ENCODE measurements at regions not wholly inside any gene's neighbourhood (a gene's known extent, or its start where the extent isn't known, plus 50 kb on each side); places are given as distances from the start of the nearest gene placed in this dataset.
A peak's percentile ranks its signal among the peaks of the same experiment; 100 is the strongest.
"Not testable (repeated sequence)": the region's sequence is repeated elsewhere in the genome, so short reads cannot be mapped to it uniquely, and the experiment has no call there.

DNA sequence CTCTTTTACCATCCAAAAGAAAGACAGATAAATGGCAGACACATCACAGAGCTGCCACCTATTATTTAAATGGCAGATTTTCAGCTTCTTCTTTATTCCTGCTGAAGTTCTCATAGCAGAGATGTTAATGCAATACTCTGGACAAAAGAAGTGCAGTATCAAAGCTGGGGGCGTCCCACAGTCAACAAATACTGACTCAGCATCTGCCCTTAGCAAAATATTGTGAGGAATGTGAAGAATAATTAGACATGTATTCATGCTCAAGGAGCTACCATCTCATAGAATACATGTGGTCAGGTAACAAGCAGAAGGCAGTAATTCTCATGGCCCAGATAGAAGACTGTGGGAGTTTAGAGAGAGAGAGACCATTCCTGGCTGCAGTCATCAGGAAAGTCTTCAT lies 108.0 kb upstream of the TANK start:
- DNase-seq (ENCODE audit: extremely low read depth in 1 of 11, low read depth in 9 of 11, low spot score in 4 of 11): no peak

DNA sequence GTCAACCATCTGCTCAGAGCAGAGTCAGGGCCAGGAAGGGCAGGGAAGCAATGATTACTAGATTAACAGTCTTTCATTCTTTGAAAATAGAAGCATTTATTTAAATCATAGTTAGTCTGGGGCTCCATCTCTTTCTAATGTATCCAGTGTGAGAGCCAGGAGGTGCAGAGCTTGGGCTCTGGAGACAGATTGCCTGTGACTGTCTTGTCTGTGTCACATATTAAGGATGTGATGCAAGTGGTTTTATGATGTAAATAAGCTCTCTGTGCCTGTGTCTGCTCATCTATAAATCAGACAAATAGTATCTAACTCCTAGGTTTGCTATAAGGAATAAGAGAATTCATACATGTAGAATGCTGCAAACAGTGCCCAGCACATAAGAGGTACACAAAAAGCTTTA lies 104.9 kb upstream of the TANK start:
- no peak for DNase-seq (ENCODE audit: extremely low read depth in 1 of 11, low read depth in 9 of 11, low spot score in 4 of 11)

DNA sequence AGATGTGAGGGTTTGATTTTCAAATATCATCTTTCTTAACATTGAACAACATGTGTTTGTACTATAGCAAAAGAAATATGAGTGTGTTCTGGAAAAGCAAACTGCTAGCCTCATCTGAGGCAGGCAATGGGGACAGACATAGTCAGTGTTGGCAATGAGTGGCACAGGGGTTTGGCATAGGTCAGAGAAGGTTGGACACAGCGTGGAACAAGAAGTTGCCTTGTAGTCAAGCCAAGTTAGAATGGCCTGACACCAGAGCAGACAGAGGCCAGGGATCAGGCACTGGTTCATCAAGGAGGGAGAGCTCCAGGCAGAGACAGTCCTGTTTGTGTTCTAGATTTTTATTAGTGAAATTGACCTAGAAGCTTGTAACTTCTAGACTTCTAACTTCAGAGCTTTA lies 100.8 kb upstream of the TANK start:
- DNase-seq (ENCODE audit: extremely low read depth in 1 of 11, low read depth in 9 of 11, low spot score in 4 of 11): no peak

DNA sequence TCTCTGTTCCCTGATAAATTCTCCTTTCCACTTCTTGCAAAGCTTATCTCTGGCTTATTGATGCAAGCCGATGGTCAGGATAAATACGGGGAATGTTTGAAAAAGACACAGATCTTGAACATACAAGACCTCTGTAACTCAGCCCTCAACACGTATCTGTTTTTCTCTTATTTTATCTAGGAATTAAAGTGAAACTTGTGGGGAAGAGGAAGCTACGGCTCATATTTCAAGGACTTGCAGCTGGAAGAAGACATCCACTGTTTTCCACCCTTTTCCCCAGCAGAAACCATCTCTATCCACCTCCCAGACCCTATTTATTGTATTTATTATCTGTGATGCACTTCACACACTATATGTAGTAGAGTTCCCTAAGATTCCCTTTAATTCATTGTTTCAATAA lies 98.4 kb upstream of the TANK start:
- no peak for DNase-seq (ENCODE audit: extremely low read depth in 1 of 11, low read depth in 9 of 11, low spot score in 4 of 11)

DNA sequence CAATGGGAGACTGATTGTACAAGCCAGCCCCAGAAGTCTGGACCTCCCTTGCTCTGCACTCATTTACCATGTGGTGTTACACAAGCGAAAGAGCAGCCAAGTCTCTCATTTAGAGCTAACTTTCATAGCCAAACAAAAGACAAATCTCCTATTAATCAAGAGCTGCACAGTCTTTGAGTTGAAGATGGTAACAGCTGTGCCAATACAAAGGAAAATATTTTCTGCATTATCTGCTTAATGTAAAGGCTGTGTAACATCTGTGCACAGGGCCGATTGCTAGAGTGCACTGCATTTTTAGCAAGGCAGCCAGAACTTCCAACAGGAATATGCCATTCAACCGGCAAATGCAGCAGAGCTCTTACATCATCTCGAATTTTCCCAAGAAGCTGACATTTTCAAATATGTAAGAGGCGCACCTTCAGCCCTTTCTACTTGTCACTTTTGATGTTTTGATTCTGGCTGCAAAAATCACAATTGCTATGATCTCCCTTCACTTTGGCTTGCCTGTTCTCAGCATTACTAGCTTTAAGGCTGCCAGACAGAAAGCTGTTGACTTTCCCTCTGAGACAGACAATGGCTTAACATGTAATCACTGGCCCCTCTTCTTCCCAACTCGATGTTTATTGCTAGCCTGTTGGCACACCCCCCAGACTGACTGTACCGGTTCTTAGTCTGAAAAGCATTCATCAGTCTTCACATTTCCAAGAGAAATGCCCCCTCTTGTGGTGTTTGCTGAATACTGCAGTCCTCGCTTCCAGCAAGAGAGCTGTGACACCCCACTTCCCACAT lies 96.9 kb upstream of the TANK start:
- DNase-seq (ENCODE audit: extremely low read depth in 1 of 11, low read depth in 9 of 11, low spot score in 4 of 11): peak; percentile 24 to 83 (median 63)

DNA sequence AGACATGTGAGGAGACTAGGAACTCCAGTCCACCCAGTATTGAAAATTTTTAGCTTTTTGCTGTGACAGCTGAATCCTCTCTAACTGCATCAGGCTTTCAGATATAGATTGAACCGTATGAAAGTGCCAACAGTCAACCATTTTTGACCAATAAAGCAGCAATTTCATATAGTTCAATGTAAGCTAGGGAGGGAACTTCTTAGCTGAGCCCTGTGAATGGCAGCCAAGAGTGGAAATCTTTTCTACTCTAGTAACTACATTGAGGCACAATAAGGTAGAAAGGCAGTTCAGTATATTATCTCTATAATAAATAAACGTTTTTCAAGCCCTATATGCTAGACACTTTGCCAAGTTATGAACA lies 96.3 kb upstream of the TANK start:
- DNase-seq (ENCODE audit: extremely low read depth in 1 of 11, low read depth in 9 of 11, low spot score in 4 of 11): no peak

DNA sequence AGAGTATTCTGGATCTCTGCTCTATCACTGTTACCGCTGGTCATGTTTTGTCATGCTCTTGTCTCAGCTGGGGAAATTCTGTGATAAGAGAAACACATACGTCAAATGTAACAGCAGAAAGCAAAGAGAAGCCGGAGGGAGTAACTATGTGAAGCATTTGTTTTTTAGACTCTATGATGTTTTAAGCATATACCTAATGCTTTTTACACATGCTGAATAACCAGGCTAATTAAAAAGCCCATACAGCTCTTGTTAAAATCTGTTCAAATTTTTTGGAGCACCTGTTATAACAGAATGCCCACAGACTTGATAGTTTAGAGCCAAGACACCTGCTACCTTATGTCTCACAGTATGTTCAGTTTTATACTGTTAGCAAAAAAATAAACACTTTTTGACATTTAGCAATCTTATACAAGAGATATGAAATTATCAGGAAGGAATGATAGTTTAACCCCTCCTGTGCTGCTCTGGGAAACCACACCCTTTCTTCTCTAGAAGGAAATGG lies 92.3 kb upstream of the TANK start:
- DNase-seq (ENCODE audit: extremely low read depth in 1 of 11, low read depth in 9 of 11, low spot score in 4 of 11): no peak

DNA sequence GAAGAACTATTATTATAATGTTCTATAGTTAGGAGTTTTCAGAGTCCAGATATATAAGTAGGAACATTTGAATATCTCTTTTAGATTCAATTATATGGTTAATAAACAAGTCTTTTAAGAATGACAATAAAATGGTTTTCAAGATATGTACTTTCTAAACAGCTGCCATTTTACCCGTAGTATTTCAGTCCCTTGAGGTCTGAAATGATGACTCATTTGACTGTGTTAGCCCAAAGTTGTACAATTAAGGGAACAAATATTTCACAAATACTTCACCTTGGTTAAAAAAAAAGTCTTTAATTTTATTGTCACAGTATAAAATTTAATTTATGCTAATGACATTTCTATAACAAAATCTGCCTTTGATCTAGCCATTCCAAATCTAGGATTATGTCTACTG lies 91.6 kb upstream of the TANK start:
- DNase-seq (ENCODE audit: extremely low read depth in 1 of 11, low read depth in 9 of 11, low spot score in 4 of 11): no peak

DNA sequence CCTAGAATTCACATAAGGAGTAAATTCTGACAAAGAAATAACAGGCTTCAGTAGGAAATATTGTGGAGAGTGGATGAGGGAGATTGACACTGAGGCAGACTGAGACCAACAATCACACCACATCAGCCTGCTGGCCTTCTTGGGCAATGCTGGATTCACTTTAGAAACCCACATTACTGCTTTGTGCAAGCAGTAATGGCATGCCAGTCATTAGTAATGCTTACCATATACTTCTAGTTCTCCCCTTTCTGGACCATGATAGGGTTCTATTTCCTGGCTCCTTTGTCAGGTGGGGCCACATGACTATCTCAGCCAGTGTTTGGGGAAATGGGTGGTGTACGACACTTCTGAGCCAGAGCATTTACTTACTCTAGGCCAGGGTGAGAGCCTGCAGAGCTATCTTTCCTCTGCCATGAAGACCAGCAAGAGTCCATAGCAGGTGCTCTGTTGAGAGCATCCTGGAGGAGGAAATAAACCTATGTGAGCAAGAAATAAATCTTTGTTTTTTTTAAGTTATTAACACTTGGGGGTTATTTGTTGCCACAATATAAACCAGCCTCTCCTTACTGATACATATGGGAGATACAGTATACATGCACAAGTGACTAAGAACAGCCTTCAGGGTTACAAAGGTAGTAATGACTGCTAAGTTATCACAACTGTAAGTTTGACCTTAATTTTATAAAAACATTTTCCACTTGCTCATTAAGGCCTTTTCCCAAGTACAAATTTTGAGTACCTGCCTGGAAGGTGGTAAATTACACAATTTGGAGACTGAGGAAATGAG lies 89.3 kb upstream of the TANK start:
- no peak for DNase-seq (ENCODE audit: extremely low read depth in 1 of 11, low read depth in 9 of 11, low spot score in 4 of 11)

DNA sequence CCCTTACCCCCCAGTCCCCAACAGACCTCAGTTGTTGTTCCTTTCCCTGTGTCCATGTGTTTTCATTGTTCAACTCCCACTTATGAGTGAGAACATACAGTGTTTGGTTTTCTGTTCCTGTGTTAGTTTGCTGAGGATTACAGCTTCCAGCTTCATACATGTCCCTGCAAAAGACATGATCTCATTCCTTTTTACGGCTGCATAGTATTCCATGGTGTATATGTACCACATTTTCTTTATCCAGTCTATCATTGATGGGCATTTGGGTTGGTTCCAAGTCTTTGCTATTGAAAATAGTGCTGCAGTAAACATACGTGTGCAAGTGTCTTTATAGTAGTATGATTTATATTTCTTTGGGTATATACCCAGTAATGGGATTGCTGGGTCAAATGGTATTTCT lies 87.8 kb upstream of the TANK start:
- not testable (repeated sequence) for DNase-seq (ENCODE audit: extremely low read depth in 1 of 11, low read depth in 9 of 11, low spot score in 4 of 11)

DNA sequence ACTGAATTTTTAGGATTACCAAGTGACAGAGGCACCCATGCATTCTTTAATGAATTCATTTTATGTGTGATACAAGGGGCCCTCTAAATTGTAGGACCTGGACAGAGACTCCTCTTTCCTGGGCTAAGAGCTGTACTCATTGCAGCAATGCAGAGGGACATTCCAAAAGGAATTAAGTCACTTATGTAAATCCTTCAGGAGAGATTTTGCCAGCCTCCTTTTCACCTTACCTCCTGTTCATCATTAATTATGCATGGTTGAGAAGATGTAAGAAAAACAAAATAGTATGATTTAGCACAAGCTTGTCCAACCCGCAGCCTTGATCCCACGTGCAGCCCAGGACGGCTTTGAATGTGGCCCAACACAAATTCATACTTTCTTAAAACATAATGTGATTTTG lies 84.5 kb upstream of the TANK start:
- DNase-seq (ENCODE audit: extremely low read depth in 1 of 11, low read depth in 9 of 11, low spot score in 4 of 11): no peak

DNA sequence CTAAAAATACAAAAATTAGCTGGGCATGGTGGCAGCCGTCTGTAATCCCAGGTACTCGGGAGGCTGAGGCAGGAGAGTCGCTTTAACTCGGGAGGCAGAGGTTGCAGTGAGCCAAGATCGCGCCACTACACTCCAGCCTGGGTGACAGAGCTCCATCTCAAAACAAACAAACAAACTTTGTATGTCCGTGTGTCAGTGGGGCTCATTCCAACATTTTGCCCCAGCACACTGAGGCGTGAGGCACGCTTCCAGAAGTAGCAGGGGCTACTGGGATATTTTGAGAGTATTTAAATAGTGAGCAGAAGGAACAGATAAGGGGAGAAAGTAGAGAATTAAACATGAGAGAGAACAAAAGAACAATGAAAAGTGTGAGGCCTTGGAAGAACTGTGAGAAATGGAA lies 83.3 kb upstream of the TANK start:
- DNase-seq (ENCODE audit: extremely low read depth in 1 of 11, low read depth in 9 of 11, low spot score in 4 of 11): no peak

DNA sequence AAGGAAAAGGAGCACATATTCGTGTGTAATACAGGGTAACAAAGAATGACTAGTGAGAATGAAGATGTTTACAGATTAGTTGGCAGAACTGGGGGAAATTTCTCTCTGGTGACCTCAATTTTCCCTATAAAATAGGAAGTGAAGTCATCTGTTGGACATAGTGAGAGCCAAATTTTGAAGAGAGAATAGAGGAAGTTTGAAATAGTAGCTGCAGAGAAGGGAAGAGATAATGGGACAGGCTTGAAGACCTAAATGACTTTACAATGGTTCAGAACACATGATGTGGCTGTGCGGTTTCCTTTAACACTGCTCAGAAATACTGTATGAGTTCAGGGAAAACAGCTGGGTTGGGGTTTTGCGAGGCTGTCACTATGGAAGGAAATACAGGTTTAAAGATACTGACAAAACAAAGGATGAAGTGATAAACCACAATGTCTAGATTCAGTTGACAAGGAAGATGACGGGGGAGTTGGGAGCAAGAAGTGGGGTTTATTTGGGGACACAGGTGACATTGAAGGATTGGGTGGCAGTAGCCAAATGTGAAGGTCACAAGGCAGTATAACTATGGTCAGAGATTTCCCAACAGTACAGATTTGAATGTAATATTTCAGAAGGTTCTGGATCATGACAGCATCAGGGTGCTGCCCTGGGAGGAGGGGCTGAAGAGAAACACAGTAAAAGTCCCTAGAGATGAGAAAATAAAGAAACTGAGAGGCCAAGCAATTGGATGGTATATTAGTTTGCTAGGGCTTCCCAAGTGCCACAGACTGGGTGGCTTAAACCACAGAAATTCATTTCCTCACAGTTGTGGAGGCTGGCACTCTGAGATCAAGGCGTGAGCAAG lies 82.6 kb upstream of the TANK start:
- no peak for DNase-seq (ENCODE audit: extremely low read depth in 1 of 11, low read depth in 9 of 11, low spot score in 4 of 11)

DNA sequence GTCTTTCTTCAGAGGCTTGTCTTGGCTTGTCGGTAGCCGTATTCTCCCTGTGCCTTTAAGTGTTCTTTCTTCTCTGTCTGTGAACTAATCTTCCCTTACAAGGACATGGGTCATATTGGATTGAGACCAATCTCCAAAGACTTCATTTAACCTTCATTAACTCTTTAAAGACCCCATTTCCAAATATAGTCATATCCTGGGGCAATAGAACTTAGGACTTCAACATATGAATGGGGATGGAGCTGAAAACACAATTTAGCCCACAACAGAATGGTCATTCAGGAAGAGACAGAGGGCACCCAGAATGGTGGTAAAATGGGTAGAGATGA lies 82.1 kb upstream of the TANK start:
- DNase-seq (ENCODE audit: extremely low read depth in 1 of 11, low read depth in 9 of 11, low spot score in 4 of 11): no peak

DNA sequence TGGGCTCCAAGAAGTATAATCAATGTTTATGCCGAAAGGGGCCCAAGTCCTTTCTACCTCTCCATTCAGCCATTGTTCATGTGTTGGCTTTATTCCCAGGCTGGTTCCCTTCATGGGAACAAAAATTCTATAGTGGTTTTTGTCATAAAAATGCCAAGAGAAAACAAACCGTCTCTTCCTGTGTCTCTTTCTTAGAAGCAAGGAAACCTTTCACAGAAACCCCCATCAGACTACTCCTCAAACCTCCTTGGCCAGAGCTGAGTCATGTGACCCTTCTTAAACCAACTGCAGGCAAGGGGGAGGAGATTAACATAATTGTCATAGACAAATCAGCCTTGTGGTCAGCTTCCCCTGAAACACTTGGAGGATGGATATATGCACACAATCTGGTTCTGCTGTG lies 75.1 kb upstream of the TANK start:
- no peak for DNase-seq (ENCODE audit: extremely low read depth in 1 of 11, low read depth in 9 of 11, low spot score in 4 of 11)

DNA sequence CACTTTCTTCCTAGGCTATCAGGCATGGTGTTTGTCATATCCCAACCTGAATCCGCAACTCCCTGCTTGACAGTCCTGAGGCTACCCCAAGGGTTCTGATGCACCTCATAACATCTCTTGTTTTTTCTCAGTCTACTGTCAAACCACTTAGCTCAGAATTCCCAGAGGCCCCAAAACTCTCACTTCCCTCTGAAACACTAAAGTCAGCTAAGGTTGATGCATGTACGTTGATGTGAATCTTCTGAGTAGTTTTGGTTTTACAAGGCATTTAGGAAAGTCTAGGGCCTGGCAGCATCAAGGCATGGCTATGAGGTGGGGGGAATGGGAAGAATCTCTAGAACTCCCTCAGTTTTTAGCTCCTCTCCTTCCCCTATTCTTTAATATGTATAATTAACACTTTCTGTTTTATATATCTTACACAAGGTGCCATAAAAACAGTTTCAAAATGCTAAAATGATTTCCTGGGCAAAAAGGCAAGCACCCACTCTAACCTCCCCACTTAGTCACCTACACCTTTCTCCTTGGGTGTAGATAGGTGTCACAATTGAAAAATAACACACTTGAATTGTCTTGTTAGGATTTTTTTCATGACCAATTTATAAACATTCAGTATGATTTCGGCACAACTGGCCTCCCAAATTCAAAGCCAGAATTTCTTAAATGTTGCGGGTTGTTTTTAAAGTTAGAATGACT lies 71.4 kb upstream of the TANK start:
- no peak for DNase-seq (ENCODE audit: extremely low read depth in 1 of 11, low read depth in 9 of 11, low spot score in 4 of 11)

DNA sequence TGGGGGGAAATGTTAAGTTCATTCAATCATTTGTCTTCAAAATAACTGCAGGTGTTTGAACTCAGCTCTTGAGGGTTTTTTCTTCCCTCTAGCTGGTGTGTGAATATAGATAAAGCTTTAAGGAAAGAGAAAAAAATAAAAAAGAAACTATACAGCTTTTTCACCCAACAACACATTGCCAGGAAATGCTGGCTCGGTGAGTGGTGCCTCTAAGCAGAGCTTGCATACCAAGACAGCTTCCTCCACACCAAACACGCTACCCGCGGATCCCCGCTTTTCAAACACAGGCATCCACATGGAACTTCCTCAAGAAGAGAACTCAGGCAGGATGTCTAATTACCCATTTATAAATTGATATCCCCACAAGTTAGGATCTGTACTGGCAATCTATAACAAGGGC lies 69.8 kb upstream of the TANK start:
- DNase-seq (ENCODE audit: extremely low read depth in 1 of 11, low read depth in 9 of 11, low spot score in 4 of 11): no peak

DNA sequence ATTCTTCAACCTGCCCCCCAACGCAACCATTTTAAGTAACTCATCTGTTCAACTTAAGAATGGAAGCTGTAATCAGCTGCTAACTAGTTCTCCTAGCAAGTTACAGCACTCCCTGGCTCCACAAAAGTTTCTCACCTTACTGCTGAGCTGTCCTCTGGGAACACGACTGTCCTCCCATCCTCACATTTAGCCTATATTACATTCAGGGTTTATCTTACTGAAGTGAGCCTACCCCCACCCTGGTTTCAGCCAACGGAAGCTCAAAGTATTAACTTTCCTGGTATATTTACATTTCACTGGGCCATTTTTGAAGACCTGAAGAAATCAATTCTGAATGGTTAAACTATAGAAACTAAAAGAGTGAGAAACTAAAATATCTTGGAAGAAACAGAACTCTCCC lies 64.9 kb upstream of the TANK start:
- DNase-seq (ENCODE audit: extremely low read depth in 1 of 11, low read depth in 9 of 11, low spot score in 4 of 11): no peak

DNA sequence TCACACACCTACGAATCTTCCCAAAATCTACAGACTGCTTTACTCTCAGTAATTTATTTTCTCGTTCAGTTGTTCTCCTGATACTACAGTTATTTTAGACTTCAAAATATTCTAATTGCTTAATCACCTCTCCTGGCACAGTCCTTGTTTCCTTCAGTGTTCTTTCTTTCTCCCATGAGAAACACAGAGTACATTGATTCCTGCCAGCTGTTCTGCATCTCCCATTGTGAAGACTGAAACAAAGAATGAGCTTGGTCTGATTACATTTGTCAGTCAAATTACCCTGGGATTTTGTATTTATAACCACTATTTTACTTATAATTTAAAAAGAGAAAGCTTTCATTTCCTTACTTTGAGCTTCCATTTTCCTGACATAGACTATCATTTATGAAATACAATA lies 63.9 kb upstream of the TANK start:
- peak in 1 of 11 donors; percentile 7 for DNase-seq (ENCODE audit: extremely low read depth in 1 of 11, low read depth in 9 of 11, low spot score in 4 of 11)
